Gastrocnemius medialis (tissue), 4 donors: ENCODE measurements at regions not wholly inside any gene's neighbourhood (a gene's known extent, or its start where the extent isn't known, plus 50 kb on each side); places are given as distances from the start of the nearest gene placed in this dataset.

Experiments
- POLR2A ChIP-seq, 2 donors: fragments of 450-650 bp; IDR thresholded peaks; one replicate each; pipeline ENCODE4 v1.6.1; 2017; ENCODE audit warnings: antibody characterized with exemption in 2 of 2, mild to moderate bottlenecking in 2 of 2, moderate library complexity in 2 of 2
- TF ChIP-seq, protein P1 (sequence below), 5 experiments: fragments of 450-650 bp in 3 of 5; fragments of 200-600 bp in 2 of 5; sonication (generic) in 2 of 5; IDR thresholded peaks in 4 of 5; conservative IDR thresholded peaks in 1 of 5; 1 replicate in 4 of 5; 2 replicates in 1 of 5; pipeline ENCODE4 v1.5.1; 2016 to 2019; ENCODE audit warnings: antibody characterized with exemption in 5 of 5, mild to moderate bottlenecking in 3 of 5, moderate library complexity in 3 of 5

DNA sequence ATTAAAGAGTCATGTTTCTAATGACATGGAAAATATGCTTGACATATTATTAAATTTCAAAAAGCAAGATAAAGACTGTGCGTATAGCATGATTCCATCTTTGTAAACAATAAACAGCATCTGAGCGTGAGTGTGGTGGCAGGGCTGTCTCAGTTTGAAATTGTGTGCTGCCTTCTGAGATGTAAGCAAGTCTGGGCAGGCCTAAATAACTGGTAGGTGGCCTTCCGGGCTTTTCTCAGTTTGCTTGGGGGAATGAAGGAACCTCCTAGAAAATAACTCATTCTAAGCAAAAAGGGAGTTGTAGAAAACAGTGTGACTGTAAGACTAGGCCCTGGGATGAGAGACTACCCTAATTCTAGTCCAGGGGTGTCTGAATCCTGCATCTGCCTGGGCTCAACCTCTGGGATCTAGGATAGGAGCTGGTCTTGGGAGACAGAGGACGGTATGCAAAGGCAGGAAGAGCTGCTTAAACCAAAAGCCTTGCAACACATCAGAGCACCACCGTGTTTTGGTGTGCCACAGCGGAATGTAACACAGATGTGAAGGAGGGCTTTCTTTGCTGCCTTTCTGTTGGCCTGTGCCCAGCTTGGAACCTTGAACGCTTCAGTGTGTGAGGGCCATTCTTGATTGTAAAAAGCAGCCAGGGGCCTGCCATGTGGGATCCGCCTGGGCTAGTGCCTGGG, 63.5 kb upstream of the L3MBTL3 start:
- TF ChIP-seq, protein P1, sequence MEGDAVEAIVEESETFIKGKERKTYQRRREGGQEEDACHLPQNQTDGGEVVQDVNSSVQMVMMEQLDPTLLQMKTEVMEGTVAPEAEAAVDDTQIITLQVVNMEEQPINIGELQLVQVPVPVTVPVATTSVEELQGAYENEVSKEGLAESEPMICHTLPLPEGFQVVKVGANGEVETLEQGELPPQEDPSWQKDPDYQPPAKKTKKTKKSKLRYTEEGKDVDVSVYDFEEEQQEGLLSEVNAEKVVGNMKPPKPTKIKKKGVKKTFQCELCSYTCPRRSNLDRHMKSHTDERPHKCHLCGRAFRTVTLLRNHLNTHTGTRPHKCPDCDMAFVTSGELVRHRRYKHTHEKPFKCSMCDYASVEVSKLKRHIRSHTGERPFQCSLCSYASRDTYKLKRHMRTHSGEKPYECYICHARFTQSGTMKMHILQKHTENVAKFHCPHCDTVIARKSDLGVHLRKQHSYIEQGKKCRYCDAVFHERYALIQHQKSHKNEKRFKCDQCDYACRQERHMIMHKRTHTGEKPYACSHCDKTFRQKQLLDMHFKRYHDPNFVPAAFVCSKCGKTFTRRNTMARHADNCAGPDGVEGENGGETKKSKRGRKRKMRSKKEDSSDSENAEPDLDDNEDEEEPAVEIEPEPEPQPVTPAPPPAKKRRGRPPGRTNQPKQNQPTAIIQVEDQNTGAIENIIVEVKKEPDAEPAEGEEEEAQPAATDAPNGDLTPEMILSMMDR (IDR thresholded peaks at IDR 0.05 in 4 of 5, conservative IDR thresholded peaks at IDR 0.05 in 1 of 5): no peak
- no peak for TF ChIP-seq POLR2A (IDR thresholded peaks at IDR 0.05)
